ENCODE measurements at regions not wholly inside any gene's neighbourhood (a gene's known extent, or its start where the extent isn't known, plus 50 kb on each side); places are given as distances from the start of the nearest gene placed in this dataset.
"Not testable (repeated sequence)": the region's sequence is repeated elsewhere in the genome, so short reads cannot be mapped to it uniquely, and the experiment has no call there.

GRCh38 chr15:31696509-31696908 is 333.8 kb upstream of the CHRNA7 start:
- not testable (repeated sequence) for H3K27me3 Mint-ChIP-seq (ENCODE audit: unreplicated experiment); H3K36me3 Mint-ChIP-seq (ENCODE audit: unreplicated experiment); H3K4me3 Mint-ChIP-seq (ENCODE audit: unreplicated experiment); DNase-seq (ENCODE audit: extremely low spot score, unreplicated experiment); H3K4me1 Mint-ChIP-seq (ENCODE audit: unreplicated experiment); H3K9me3 Mint-ChIP-seq (ENCODE audit: unreplicated experiment); H3K27ac Mint-ChIP-seq (ENCODE audit: unreplicated experiment)

- H3K4me3 Mint-ChIP-seq (ENCODE audit: unreplicated experiment); H3K36me3 Mint-ChIP-seq (ENCODE audit: unreplicated experiment); DNase-seq (ENCODE audit: extremely low spot score, unreplicated experiment); H3K9me3 Mint-ChIP-seq (ENCODE audit: unreplicated experiment); H3K27me3 Mint-ChIP-seq (ENCODE audit: unreplicated experiment); H3K27ac Mint-ChIP-seq (ENCODE audit: unreplicated experiment); H3K4me1 Mint-ChIP-seq (ENCODE audit: unreplicated experiment): not testable (repeated sequence)
Measured at GRCh38 chr15:31705076-31705678, 325.1 kb upstream of the CHRNA7 start.

- H3K36me3 Mint-ChIP-seq (ENCODE audit: unreplicated experiment); H3K4me3 Mint-ChIP-seq (ENCODE audit: unreplicated experiment); H3K27ac Mint-ChIP-seq (ENCODE audit: unreplicated experiment); DNase-seq (ENCODE audit: extremely low spot score, unreplicated experiment); H3K4me1 Mint-ChIP-seq (ENCODE audit: unreplicated experiment); H3K27me3 Mint-ChIP-seq (ENCODE audit: unreplicated experiment); H3K9me3 Mint-ChIP-seq (ENCODE audit: unreplicated experiment): not testable (repeated sequence)
Measured at GRCh38 chr15:31707944-31708702, 322.2 kb upstream of the CHRNA7 start.

GRCh38 chr15:31708703-31709327 is 321.5 kb upstream of the CHRNA7 start:
- H3K27me3 Mint-ChIP-seq (ENCODE audit: unreplicated experiment); H3K36me3 Mint-ChIP-seq (ENCODE audit: unreplicated experiment); DNase-seq (ENCODE audit: extremely low spot score, unreplicated experiment); H3K4me3 Mint-ChIP-seq (ENCODE audit: unreplicated experiment); H3K9me3 Mint-ChIP-seq (ENCODE audit: unreplicated experiment); H3K27ac Mint-ChIP-seq (ENCODE audit: unreplicated experiment); H3K4me1 Mint-ChIP-seq (ENCODE audit: unreplicated experiment): not testable (repeated sequence)

- H3K9me3 Mint-ChIP-seq (ENCODE audit: unreplicated experiment); H3K4me3 Mint-ChIP-seq (ENCODE audit: unreplicated experiment); H3K4me1 Mint-ChIP-seq (ENCODE audit: unreplicated experiment); H3K27me3 Mint-ChIP-seq (ENCODE audit: unreplicated experiment); H3K27ac Mint-ChIP-seq (ENCODE audit: unreplicated experiment); H3K36me3 Mint-ChIP-seq (ENCODE audit: unreplicated experiment); DNase-seq (ENCODE audit: extremely low spot score, unreplicated experiment): not testable (repeated sequence)
Measured at GRCh38 chr15:31709479-31709878, 320.8 kb upstream of the CHRNA7 start.

- H3K27ac Mint-ChIP-seq (ENCODE audit: unreplicated experiment); DNase-seq (ENCODE audit: extremely low spot score, unreplicated experiment); H3K4me1 Mint-ChIP-seq (ENCODE audit: unreplicated experiment); H3K4me3 Mint-ChIP-seq (ENCODE audit: unreplicated experiment); H3K36me3 Mint-ChIP-seq (ENCODE audit: unreplicated experiment); H3K9me3 Mint-ChIP-seq (ENCODE audit: unreplicated experiment); H3K27me3 Mint-ChIP-seq (ENCODE audit: unreplicated experiment): not testable (repeated sequence)
Measured at GRCh38 chr15:31710806-31711205, 319.5 kb upstream of the CHRNA7 start.

- H3K27me3 Mint-ChIP-seq (ENCODE audit: unreplicated experiment); H3K4me3 Mint-ChIP-seq (ENCODE audit: unreplicated experiment); H3K36me3 Mint-ChIP-seq (ENCODE audit: unreplicated experiment); DNase-seq (ENCODE audit: extremely low spot score, unreplicated experiment); H3K9me3 Mint-ChIP-seq (ENCODE audit: unreplicated experiment); H3K27ac Mint-ChIP-seq (ENCODE audit: unreplicated experiment); H3K4me1 Mint-ChIP-seq (ENCODE audit: unreplicated experiment): not testable (repeated sequence)
Measured at GRCh38 chr15:31715208-31715607, 315.1 kb upstream of the CHRNA7 start.

- not testable (repeated sequence) for H3K27me3 Mint-ChIP-seq (ENCODE audit: unreplicated experiment); H3K4me3 Mint-ChIP-seq (ENCODE audit: unreplicated experiment); H3K9me3 Mint-ChIP-seq (ENCODE audit: unreplicated experiment); DNase-seq (ENCODE audit: extremely low spot score, unreplicated experiment); H3K27ac Mint-ChIP-seq (ENCODE audit: unreplicated experiment); H3K4me1 Mint-ChIP-seq (ENCODE audit: unreplicated experiment); H3K36me3 Mint-ChIP-seq (ENCODE audit: unreplicated experiment)
Measured at GRCh38 chr15:31718625-31719024, 311.7 kb upstream of the CHRNA7 start.

- DNase-seq (ENCODE audit: extremely low spot score, unreplicated experiment); H3K4me1 Mint-ChIP-seq (ENCODE audit: unreplicated experiment); H3K27me3 Mint-ChIP-seq (ENCODE audit: unreplicated experiment); H3K9me3 Mint-ChIP-seq (ENCODE audit: unreplicated experiment); H3K4me3 Mint-ChIP-seq (ENCODE audit: unreplicated experiment); H3K36me3 Mint-ChIP-seq (ENCODE audit: unreplicated experiment); H3K27ac Mint-ChIP-seq (ENCODE audit: unreplicated experiment): not testable (repeated sequence)
Measured at GRCh38 chr15:31719396-31720022, 310.8 kb upstream of the CHRNA7 start.

- H3K4me1 Mint-ChIP-seq (ENCODE audit: unreplicated experiment); H3K27ac Mint-ChIP-seq (ENCODE audit: unreplicated experiment); H3K9me3 Mint-ChIP-seq (ENCODE audit: unreplicated experiment); H3K36me3 Mint-ChIP-seq (ENCODE audit: unreplicated experiment); DNase-seq (ENCODE audit: extremely low spot score, unreplicated experiment); H3K27me3 Mint-ChIP-seq (ENCODE audit: unreplicated experiment); H3K4me3 Mint-ChIP-seq (ENCODE audit: unreplicated experiment): not testable (repeated sequence)
Measured at GRCh38 chr15:31723019-31723418, 307.3 kb upstream of the CHRNA7 start.

- H3K27ac Mint-ChIP-seq (ENCODE audit: unreplicated experiment); H3K4me3 Mint-ChIP-seq (ENCODE audit: unreplicated experiment); DNase-seq (ENCODE audit: extremely low spot score, unreplicated experiment); H3K4me1 Mint-ChIP-seq (ENCODE audit: unreplicated experiment); H3K27me3 Mint-ChIP-seq (ENCODE audit: unreplicated experiment); H3K9me3 Mint-ChIP-seq (ENCODE audit: unreplicated experiment); H3K36me3 Mint-ChIP-seq (ENCODE audit: unreplicated experiment): not testable (repeated sequence)
Measured at GRCh38 chr15:31724903-31725302, 305.4 kb upstream of the CHRNA7 start.

GRCh38 chr15:31725619-31726018 is 304.7 kb upstream of the CHRNA7 start:
- DNase-seq (ENCODE audit: extremely low spot score, unreplicated experiment); H3K27me3 Mint-ChIP-seq (ENCODE audit: unreplicated experiment); H3K36me3 Mint-ChIP-seq (ENCODE audit: unreplicated experiment); H3K9me3 Mint-ChIP-seq (ENCODE audit: unreplicated experiment); H3K27ac Mint-ChIP-seq (ENCODE audit: unreplicated experiment); H3K4me3 Mint-ChIP-seq (ENCODE audit: unreplicated experiment); H3K4me1 Mint-ChIP-seq (ENCODE audit: unreplicated experiment): not testable (repeated sequence)
